ENCODE measurements at regions not wholly inside any gene's neighbourhood (a gene's known extent, or its start where the extent isn't known, plus 50 kb on each side); places are given as distances from the start of the nearest gene placed in this dataset.

DNA sequence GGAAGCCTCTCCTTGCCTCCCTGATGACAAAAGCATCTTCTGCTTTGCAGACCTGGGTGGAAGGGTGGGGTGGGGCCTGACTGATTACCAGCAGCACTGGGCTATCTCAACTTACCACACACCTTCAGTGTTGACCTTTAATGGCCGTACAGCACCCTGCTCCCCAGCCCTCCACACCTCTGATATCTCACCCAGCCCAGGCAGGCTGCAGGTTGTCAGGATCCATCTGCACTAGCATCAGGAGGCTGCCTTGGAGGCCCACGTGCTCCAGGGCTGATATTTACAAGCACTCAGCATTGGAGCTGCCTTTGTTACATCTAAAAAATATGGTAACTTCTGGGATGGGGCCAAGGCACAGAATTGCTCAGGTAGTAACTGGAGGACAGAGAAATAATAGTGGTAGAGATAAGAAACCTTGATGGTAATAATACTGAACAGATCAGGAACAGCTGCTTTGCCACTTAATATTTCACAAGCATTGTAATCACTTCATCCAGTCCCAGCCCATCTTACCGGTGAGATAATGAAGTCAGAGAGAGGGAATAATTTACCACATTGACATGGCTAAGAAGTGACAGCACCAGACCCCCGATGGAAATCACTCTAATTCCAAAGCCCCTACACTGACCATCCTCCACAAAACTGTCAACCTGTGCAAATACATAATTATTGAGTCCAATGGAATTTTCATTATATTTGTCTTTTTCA is 125.2 kb upstream of the RFLNA start:
- Histone ChIP-seq H3K9me3 (ENCODE audit: control insufficient read depth in 1 of 2, insufficient read depth in 1 of 2, low read depth in 1 of 2, low read length in 2 of 2) (no peaks in the 10 kb centered on the region), H3K9me2 (ENCODE audit: insufficient read depth) (no peaks in the 10 kb centered on the region), H2AFZ (ENCODE audit: low read depth, low read length, poor library complexity, severe bottlenecking) (no peak overlapping the region), H3K36me3 (ENCODE audit: control insufficient read depth in 1 of 2, insufficient read depth in 2 of 2, low read length in 2 of 2) (no peaks in the 10 kb centered on the region), H3K79me2 (ENCODE audit: insufficient read depth, low read length) (no peaks in the 10 kb centered on the region), H3K27me3 (ENCODE audit: insufficient read depth, low read length) (no peaks in the 10 kb centered on the region), H3K9ac (ENCODE audit: low read length) (no peak overlapping the region), H4K20me1 (ENCODE audit: insufficient read depth) (no peaks in the 10 kb centered on the region), H3K27ac (ENCODE audit: low read depth, low read length) (no peak overlapping the region), H3K4me3 (replicated peaks in 1 of 2; ENCODE audit: low read depth in 1 of 2, low read length in 2 of 2) (no peak overlapping the region), H3K4me2 (ENCODE audit: low read length) (no peak overlapping the region), H3K4me1 (ENCODE audit: control insufficient read depth in 1 of 2, insufficient read depth in 2 of 2, low read length in 2 of 2) (no peaks in the 10 kb centered on the region; a peak in 1 of 4 replicates)
- ChIA-PET POLR2A (no interaction called here), CTCF (no interaction called here), RAD21 (ENCODE audit: low non-redundant PET in 1 of 2, low total read pairs in 2 of 2, uncharacterized antibody in 2 of 2, unreplicated experiment in 2 of 2) (no interaction called here)
- DNase-seq (ENCODE audit: low read depth, low spot score) (no peak), ATAC-seq (no peak)
- no TSS peak for BruUV-seq (replicated peaks)
- intact Hi-C loops (cut with micrococcal nuclease) = no loop called here
- TF ChIP-seq RAD21 (IDR thresholded peaks at IDR 0.05; ENCODE audit: low read depth) (no peak), SRF (IDR thresholded peaks at IDR 0.05; ENCODE audit: low read depth) (no peak), TCF7L2 (IDR thresholded peaks at IDR 0.05; ENCODE audit: borderline replicate concordance, extremely low read depth, insufficient read depth, insufficient read length) (no peak), POLR2A (IDR thresholded peaks at IDR 0.05; ENCODE audit: borderline replicate concordance, extremely low read depth, insufficient read depth, insufficient read length) (no peak), YY1 (IDR thresholded peaks at IDR 0.05; ENCODE audit: extremely low read depth, insufficient replicate concordance, low read depth, low read length) (no peak), EGR1 (IDR thresholded peaks at IDR 0.05; ENCODE audit: low read depth) (no peak), POLR2AphosphoS5 (IDR thresholded peaks at IDR 0.05; ENCODE audit: low read depth, low read length) (no peak), SIN3A (IDR thresholded peaks at IDR 0.05; ENCODE audit: low read depth) (no peak), ZFX (IDR thresholded peaks at IDR 0.05) (no peak), ZNF274 (IDR thresholded peaks at IDR 0.05; ENCODE audit: low read depth, low read length) (no peak), EZH2 (IDR thresholded peaks at IDR 0.05) (no peak), ELF1 (IDR thresholded peaks at IDR 0.05; ENCODE audit: borderline replicate concordance, low read depth) (no peak), JUND (IDR thresholded peaks at IDR 0.05) (no peak), SP1 (IDR thresholded peaks at IDR 0.05; ENCODE audit: low read depth) (no peak), CEBPB (IDR thresholded peaks at IDR 0.05; ENCODE audit: low read depth) (no peak)
- TF ChIP-seq, protein P1, sequence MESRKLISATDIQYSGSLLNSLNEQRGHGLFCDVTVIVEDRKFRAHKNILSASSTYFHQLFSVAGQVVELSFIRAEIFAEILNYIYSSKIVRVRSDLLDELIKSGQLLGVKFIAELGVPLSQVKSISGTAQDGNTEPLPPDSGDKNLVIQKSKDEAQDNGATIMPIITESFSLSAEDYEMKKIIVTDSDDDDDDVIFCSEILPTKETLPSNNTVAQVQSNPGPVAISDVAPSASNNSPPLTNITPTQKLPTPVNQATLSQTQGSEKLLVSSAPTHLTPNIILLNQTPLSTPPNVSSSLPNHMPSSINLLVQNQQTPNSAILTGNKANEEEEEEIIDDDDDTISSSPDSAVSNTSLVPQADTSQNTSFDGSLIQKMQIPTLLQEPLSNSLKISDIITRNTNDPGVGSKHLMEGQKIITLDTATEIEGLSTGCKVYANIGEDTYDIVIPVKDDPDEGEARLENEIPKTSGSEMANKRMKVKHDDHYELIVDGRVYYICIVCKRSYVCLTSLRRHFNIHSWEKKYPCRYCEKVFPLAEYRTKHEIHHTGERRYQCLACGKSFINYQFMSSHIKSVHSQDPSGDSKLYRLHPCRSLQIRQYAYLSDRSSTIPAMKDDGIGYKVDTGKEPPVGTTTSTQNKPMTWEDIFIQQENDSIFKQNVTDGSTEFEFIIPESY (IDR thresholded peaks at IDR 0.05; ENCODE audit: extremely low read depth, insufficient replicate concordance, low read length) = no peak
- TF ChIP-seq, protein P2, sequence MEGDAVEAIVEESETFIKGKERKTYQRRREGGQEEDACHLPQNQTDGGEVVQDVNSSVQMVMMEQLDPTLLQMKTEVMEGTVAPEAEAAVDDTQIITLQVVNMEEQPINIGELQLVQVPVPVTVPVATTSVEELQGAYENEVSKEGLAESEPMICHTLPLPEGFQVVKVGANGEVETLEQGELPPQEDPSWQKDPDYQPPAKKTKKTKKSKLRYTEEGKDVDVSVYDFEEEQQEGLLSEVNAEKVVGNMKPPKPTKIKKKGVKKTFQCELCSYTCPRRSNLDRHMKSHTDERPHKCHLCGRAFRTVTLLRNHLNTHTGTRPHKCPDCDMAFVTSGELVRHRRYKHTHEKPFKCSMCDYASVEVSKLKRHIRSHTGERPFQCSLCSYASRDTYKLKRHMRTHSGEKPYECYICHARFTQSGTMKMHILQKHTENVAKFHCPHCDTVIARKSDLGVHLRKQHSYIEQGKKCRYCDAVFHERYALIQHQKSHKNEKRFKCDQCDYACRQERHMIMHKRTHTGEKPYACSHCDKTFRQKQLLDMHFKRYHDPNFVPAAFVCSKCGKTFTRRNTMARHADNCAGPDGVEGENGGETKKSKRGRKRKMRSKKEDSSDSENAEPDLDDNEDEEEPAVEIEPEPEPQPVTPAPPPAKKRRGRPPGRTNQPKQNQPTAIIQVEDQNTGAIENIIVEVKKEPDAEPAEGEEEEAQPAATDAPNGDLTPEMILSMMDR (IDR thresholded peaks at IDR 0.05 in 2 of 3, conservative IDR thresholded peaks at IDR 0.05 in 1 of 3; ENCODE audit: borderline replicate concordance in 1 of 3, insufficient read depth in 1 of 3, low read depth in 2 of 3, low read length in 2 of 3) = no peak
- TF ChIP-seq, protein P3, sequence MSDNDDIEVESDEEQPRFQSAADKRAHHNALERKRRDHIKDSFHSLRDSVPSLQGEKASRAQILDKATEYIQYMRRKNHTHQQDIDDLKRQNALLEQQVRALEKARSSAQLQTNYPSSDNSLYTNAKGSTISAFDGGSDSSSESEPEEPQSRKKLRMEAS (IDR thresholded peaks at IDR 0.05) = no peak
- TF ChIP-seq, protein P4, sequence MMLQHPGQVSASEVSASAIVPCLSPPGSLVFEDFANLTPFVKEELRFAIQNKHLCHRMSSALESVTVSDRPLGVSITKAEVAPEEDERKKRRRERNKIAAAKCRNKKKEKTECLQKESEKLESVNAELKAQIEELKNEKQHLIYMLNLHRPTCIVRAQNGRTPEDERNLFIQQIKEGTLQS (IDR thresholded peaks at IDR 0.05) = no peak
